HG02938 (cell line): ENCODE measurements at regions not wholly inside any gene's neighbourhood (a gene's known extent, or its start where the extent isn't known, plus 50 kb on each side); places are given as distances from the start of the nearest gene placed in this dataset.
A peak's percentile ranks its signal among the peaks of the same experiment; 100 is the strongest.
"Not testable (repeated sequence)": the region's sequence is repeated elsewhere in the genome, so short reads cannot be mapped to it uniquely, and the experiment has no call there.

Source experiments
- ATAC-seq: cut with Tn5 transposase; IDR thresholded peaks from one replicate; pipeline ENCODE4 v1.9.1; 2021; ENCODE audit warnings: mild to moderate bottlenecking, moderate library complexity; ENCODE audit not compliant: unreplicated experiment

GRCh38 chr4:43587758-43588157, 695.2 kb downstream of the GRXCR1 start:
- ATAC-seq: no peak

GRCh38 chr4:43607400-43607799, 714.9 kb downstream of the GRXCR1 start:
- ATAC-seq: no peak

GRCh38 chr4:43607827-43608461, 715.4 kb downstream of the GRXCR1 start:
- ATAC-seq: peak; percentile 74

GRCh38 chr4:43619219-43619618, 726.7 kb downstream of the GRXCR1 start:
- no peak for ATAC-seq

- ATAC-seq: not testable (repeated sequence)
These were observed 745.4 kb downstream of the GRXCR1 start for GRCh38 chr4:43637893-43638292.

GRCh38 chr4:43651991-43652390, 759.5 kb downstream of the GRXCR1 start:
- no peak for ATAC-seq

GRCh38 chr4:43659547-43659946, 767.0 kb downstream of the GRXCR1 start:
- not testable (repeated sequence) for ATAC-seq

- not testable (repeated sequence) for ATAC-seq
These were observed 776.2 kb downstream of the KCTD8 start for GRCh38 chr4:43672265-43672885.

GRCh38 chr4:43680421-43680820, 768.2 kb downstream of the KCTD8 start:
- ATAC-seq: no peak

- ATAC-seq: no peak
These were observed 766.1 kb downstream of the KCTD8 start for GRCh38 chr4:43682551-43682950.

GRCh38 chr4:43690116-43690515, 758.5 kb downstream of the KCTD8 start:
- no peak for ATAC-seq

- no peak for ATAC-seq
These were observed 754.7 kb downstream of the KCTD8 start for GRCh38 chr4:43693876-43694275.

- no peak for ATAC-seq
These were observed 739.2 kb downstream of the KCTD8 start for GRCh38 chr4:43709443-43709842.

- ATAC-seq: no peak
These were observed 731.8 kb downstream of the KCTD8 start for GRCh38 chr4:43716721-43717395.

GRCh38 chr4:43718369-43718768, 730.2 kb downstream of the KCTD8 start:
- ATAC-seq: no peak

GRCh38 chr4:43732829-43733426, 715.7 kb downstream of the KCTD8 start:
- no peak for ATAC-seq

- ATAC-seq: no peak
These were observed 706.5 kb downstream of the KCTD8 start for GRCh38 chr4:43742083-43742482.

- no peak for ATAC-seq
These were observed 694.0 kb downstream of the KCTD8 start for GRCh38 chr4:43754566-43754965.

- no peak for ATAC-seq
These were observed 691.5 kb downstream of the KCTD8 start for GRCh38 chr4:43757147-43757546.

- ATAC-seq: no peak
These were observed 689.8 kb downstream of the KCTD8 start for GRCh38 chr4:43758836-43759235.

GRCh38 chr4:43763029-43763610, 685.5 kb downstream of the KCTD8 start:
- peak; percentile 38 for ATAC-seq
